ENCODE measurements at regions not wholly inside any gene's neighbourhood (a gene's known extent, or its start where the extent isn't known, plus 50 kb on each side); places are given as distances from the start of the nearest gene placed in this dataset.

- no peak for FAIRE-seq
These were observed 73.0 kb upstream of the PROK2 start for GRCh38 chr3:71857956-71858355.

GRCh38 chr3:71854706-71855105, 69.8 kb upstream of the PROK2 start:
- FAIRE-seq, result no peak

- no peak for FAIRE-seq
These were observed 69.1 kb upstream of the PROK2 start for GRCh38 chr3:71854096-71854495.

GRCh38 chr3:71851878-71852277, 66.9 kb upstream of the PROK2 start:
- FAIRE-seq, result no peak

GRCh38 chr3:71850654-71851053, 65.7 kb upstream of the PROK2 start:
- FAIRE-seq, result no peak

GRCh38 chr3:71849681-71850080, 64.7 kb upstream of the PROK2 start:
- no peak for FAIRE-seq

GRCh38 chr3:71847794-71848193, 62.8 kb upstream of the PROK2 start:
- FAIRE-seq, result no peak

GRCh38 chr3:71846185-71846584, 61.2 kb upstream of the PROK2 start:
- no peak for FAIRE-seq

GRCh38 chr3:71843071-71843470, 58.1 kb upstream of the PROK2 start:
- no peak for FAIRE-seq

GRCh38 chr3:71838406-71838805, 53.5 kb upstream of the PROK2 start:
- no peak for FAIRE-seq
